NCI-H2196 treated with DMSO at 0.1 percent for 48 hours (cell line): ENCODE measurements at regions not wholly inside any gene's neighbourhood (a gene's known extent, or its start where the extent isn't known, plus 50 kb on each side); places are given as distances from the start of the nearest gene placed in this dataset.
"Not testable (repeated sequence)": the region's sequence is repeated elsewhere in the genome, so short reads cannot be mapped to it uniquely, and the experiment has no call there.

Experiments
- DNase-seq: peaks from one replicate; lab custom pipeline; 2025; ENCODE audit not compliant: unreplicated experiment; lab: John Stamatoyannopoulos, UW

GRCh38 chr4:188993871-188994270 is 854.6 kb downstream of the TRIML1 start:
- no peak for DNase-seq

DNA sequence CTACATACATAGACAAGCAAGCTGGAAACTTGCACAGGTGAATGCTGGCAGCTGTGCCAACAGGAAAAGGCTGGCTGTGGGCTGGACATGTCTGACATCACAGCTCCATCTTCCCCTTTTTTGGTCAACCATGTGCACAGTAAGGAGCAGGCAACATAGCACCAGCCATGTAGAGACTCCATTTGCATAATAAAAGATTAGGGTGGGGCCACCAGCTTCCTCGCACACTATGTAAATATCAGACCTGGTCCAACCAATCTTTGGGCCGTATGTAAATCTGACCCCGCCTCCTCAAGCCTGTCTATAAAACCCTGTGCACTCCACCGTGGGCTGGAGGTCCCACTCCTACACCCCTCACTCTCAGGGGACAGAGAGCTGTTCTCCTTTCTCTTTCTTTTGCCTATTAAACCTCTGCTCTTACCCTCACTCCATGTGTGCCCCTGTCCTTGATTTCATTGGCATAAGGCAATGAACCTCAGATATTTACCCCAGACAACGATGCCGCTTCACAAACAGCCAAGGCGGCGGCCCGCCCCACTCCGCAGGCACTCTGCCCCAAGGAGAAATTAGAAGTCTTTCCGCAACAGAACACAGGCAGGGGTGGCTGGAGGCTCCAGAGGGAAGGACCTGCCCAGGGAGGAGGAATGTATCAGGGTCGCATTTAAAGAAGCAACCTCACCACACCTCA is 862.2 kb downstream of the TRIML1 start:
- DNase-seq: no peak

DNA sequence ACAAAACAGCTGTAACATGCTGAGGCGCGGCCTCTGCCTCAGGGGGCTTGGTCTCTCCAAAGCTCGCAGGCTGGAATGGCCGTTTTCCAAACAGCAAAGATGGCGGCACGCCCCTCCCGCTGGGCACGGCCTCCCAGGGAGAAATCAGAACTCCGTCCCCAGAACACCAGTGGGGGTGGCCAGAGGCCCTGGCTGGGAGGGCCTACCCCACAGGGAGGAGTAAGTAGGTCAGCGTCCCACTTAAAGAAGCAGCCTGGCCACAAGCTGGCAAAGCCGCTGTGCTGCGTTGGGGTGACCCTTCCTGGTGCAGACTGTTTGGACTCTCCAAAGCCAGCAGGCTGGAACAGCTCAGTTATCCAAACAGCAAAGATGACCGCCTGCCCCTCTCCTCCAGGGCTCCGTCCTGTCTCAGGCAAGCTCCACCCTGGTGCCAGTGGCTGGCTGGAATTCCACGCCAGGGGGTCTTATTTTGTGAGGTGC is 862.8 kb downstream of the TRIML1 start:
- DNase-seq: no peak

GRCh38 chr4:189002475-189002874 is 863.2 kb downstream of the TRIML1 start:
- no peak for DNase-seq

GRCh38 chr4:189010452-189011217 is 871.4 kb downstream of the TRIML1 start:
- DNase-seq: not testable (repeated sequence)

DNA sequence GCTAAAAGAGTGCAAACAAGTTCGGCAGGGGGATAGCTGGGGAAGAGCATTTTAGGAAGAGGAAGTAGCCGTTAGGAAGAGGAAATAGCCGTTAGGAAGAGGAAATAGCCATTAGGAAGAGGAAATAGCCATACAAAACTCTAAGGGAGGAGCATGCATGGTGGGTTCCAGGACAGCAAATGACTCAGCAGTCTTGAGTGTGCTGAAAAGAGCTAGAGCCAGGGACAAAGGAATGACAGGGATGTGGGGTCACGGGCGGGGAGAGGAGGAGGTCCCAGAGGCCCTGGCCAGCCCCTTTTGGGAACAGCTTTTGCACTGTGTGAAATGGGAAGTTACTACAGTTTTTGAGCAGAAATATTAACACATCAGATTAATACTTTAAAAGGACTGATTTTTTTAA is 882.6 kb downstream of the TRIML1 start:
- no peak for DNase-seq

GRCh38 chr4:189022440-189023035 is 883.3 kb downstream of the TRIML1 start:
- no peak for DNase-seq

DNA sequence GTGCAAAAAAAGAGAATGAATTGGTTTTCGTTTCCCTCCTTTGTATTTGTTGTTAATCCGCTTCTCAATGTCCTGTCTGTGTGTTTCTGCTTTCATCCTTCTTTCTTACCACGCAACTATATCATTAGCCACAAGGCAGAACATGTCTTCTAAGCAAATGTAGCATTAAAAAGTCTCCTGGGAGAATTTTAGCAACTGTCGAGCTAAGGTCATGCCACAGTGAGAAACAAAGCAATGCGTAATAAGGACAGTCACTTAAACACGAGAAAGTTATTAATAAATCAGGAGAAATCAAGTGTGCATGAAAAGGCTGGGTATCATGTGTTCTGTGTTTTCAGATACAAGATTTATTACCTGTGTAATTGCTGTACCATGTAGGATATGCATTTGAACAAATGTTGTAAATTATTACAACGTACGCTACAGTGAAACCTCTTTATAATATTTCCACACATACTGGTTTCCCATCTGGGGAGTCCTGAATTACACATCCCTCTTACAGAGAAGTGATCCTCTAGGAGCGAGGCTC is 890.8 kb downstream of the TRIML1 start:
- DNase-seq: no peak

DNA sequence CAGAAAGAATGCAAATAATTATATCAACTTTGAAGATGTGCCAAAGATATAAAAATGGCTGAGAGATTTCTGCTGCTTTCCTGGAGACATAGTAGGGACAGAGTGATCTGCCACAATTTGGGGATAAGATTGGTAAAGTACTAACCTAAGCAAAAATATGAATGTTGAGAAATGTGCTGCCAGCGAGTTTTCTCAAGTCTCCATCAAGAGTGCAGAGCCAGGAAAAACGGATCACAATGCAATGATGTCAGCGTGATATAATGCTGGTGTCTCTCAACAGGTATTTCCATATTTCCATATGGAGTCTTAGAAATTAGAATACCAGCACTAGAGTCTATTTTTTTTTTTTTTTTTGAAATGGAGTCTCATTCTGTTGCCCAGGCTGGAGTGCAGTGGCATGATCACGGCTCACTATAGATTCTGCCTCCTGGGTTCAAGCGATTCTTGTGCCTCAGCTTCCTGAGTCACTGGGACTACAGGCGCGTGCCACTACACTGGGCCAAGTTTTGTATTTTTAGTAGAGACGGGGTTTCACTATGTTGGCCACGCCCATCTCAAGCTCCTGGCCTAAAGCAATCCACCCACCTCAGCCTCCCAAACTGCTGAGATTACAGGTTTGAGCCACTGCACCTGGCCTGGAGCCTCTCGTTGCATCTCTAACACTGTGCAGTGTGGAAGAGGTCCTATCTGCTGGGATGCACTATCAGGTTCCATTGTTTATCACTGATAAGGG is 893.5 kb downstream of the TRIML1 start:
- DNase-seq: no peak

GRCh38 chr4:189033801-189034347 is 894.6 kb downstream of the TRIML1 start:
- DNase-seq: no peak

DNA sequence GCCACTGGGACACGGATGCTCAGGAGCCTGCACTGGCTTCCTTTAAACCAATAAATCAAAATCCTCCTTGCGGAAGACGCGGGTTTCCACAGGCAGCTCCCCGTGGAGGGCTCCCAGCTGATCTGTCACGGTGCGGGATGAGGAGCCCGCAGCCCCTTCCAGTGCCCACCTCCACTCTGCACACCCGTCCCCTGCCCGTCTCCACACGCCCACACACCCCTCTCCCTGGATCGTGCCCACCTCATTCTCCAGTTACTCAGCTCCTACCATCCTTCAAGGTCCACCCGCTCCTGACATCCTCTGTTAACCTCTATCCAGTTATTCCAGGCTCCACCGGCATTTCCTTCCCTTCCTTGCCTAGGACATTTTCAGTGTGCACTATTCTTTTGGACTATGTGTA is 895.9 kb downstream of the TRIML1 start:
- no peak for DNase-seq

GRCh38 chr4:189035654-189036053 is 896.4 kb downstream of the TRIML1 start:
- DNase-seq: no peak

DNA sequence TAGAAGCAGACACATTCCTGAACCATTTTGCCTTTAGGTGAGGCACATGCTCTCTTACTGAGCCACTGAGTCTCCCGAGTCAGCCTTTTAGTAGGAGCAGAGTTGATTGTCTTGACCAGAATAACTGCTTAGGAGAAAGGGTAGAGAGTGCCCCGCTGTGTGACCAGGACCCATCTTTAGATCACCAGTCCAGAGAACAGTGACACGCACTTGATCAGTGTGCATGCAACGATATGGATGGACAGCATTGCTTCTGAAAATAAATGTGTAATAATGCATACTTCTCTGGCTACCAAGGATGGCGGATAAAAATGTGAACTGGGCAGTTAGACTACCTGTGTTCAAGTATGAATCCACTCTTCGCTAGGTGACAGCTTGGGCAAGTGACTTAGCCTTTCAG is 897.7 kb downstream of the TRIML1 start:
- no peak for DNase-seq

GRCh38 chr4:189046642-189047041 is 894.0 kb upstream of the FRG1 start:
- no peak for DNase-seq

- DNase-seq: no peak
Measured at GRCh38 chr4:189048119-189048518, 892.6 kb upstream of the FRG1 start.

DNA sequence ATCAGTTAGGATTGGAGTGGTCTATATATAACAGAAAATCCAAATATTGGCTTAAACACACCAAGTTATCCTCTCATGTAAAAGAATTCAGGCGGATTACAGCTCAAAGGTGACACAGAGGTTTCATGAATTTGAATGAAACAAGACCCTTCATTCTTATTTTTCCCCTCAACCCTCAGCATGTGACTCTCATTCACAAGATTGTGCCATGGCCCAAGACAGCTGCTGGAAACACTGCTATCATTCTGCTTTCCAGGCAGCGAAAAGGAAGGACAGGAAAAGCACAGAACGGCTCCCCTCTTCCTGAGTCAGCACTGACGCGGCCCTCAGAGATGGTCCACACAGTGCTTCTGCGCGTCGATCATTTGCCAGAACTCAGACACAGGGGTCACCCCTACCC is 891.0 kb upstream of the FRG1 start:
- DNase-seq: no peak

DNA sequence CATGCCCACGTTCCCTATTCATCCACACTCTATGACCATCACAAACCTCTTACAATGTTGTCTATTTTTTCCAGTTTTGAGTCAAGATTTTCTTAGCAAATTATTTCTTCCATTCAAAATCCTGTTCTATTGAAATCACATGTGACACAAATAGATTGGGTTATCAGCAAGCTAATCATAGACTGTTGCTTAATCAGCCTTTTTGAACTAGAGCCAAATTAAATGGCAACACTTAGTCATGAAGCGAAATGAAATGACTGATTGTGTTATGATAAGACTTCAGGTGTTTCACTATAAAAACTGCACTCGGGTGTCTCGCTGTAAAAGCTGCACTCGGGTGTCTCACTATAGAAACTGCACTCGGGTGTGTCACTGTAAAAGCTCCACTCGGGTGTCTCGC is 890.0 kb upstream of the FRG1 start:
- no peak for DNase-seq

DNA sequence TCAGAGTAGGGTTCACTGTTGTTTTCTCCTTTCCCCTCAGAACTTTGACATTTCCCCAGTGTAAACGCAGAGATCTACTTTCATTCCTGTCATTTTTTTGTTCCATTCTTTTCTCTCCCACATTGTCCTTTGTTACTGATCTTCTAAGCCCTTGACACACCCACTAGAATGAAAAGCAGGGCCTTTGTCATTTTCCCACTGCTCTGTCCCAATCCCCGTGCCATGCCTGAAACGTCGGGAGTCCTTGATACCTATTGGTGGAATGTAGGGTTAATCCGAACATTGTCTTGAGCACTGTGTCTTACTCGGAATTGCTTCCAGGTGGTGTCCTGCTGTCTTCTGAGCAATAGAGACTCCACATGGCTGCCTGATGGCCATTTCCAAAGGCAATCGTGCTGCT is 887.1 kb upstream of the FRG1 start:
- no peak for DNase-seq

- no peak for DNase-seq
Measured at GRCh38 chr4:189060104-189060503, 880.6 kb upstream of the FRG1 start.

GRCh38 chr4:189062047-189062820 is 878.4 kb upstream of the FRG1 start:
- DNase-seq: no peak
